Endothelial cell of umbilical vein (primary cell): ENCODE measurements at regions not wholly inside any gene's neighbourhood (a gene's known extent, or its start where the extent isn't known, plus 50 kb on each side); places are given as distances from the start of the nearest gene placed in this dataset.

ENCODE experiments used
- CTCF ChIP-seq, 2 donors: IDR thresholded peaks; 1 replicate in 1 of 2; 2 replicates in 1 of 2; pipeline ENCODE4 v1.5.1; 2011; ENCODE audit warnings: low read length in 2 of 2, mild to moderate bottlenecking in 2 of 2, moderate library complexity in 2 of 2, control low read depth in 1 of 2, inconsistent platforms in 1 of 2, low read depth in 1 of 2; ENCODE audit not compliant: insufficient read depth in 1 of 2; ENCODE audit errors: extremely low read depth in 1 of 2
- POLR2A ChIP-seq: IDR thresholded peaks from 2 replicates; pipeline ENCODE4 v1.6.1; 2012; ENCODE audit warnings: low read depth, mild to moderate bottlenecking, control low read depth, low read length

- TF ChIP-seq CTCF (IDR thresholded peaks at IDR 0.05; ENCODE audit: extremely low read depth in 1 of 2, insufficient read depth in 1 of 2, low read depth in 1 of 2, low read length in 2 of 2) (no peak), POLR2A (no peak)
Measured at GRCh38 chr5:82439750-82440445, 161.7 kb upstream of the RPS23 start.
